HCT116 (cell line): ENCODE measurements at regions not wholly inside any gene's neighbourhood (a gene's known extent, or its start where the extent isn't known, plus 50 kb on each side); places are given as distances from the start of the nearest gene placed in this dataset.

Experiments used
- ATAC-seq: fragments of 200-7000 bp; cut with Tn5 transposase; 2 replicates; pipeline ENCODE4 v1.9.1; 2020; ENCODE audit warnings: mild to moderate bottlenecking, moderate library complexity
- BruUV-seq: library from RNA; stranded (reverse); fragments of 400-500 nt; replicated peaks from 2 replicates; lab custom pipeline; 2021; lab: Mats Ljungman, UMichigan
- CTCF ChIA-PET: fragments of 300-600 bp; sonication (Branson Sonifier 250); formaldehyde crosslinking; loops from one replicate; lab custom pipeline; 2021; ENCODE audit warnings: antibody characterized with exemption; lab: Charles Lee
- POLR2A ChIA-PET: fragments of 300-600, 350-600 bp; sonication (Branson Sonifier 250); formaldehyde crosslinking; loops from one replicate; lab custom pipeline; 2021; ENCODE audit warnings: antibody characterized with exemption; lab: Charles Lee
- RAD21 ChIA-PET, 2 experiments: fragments of 300-600 bp; sonication (Branson Sonifier 250); formaldehyde crosslinking; loops; one replicate each; lab custom pipeline; 2023; ENCODE audit warnings: low total read pairs in 2 of 2; ENCODE audit not compliant: uncharacterized antibody in 2 of 2, unreplicated experiment in 2 of 2, low non-redundant PET in 1 of 2; lab: Charles Lee
- DNase-seq: peaks from one replicate; pipeline ENCODE4 v3.0.0-alpha.2; 2010; ENCODE audit warnings: low read depth, low spot score
- H2AFZ ChIP-seq: fragments of 200-600 bp; shearing (Covaris generic), sonication (generic); 2 replicates; pipeline ENCODE4 v1.6.1; 2017; ENCODE audit warnings: low read depth, mixed run types, mixed read lengths, antibody characterized with exemption, low read length; ENCODE audit not compliant: poor library complexity, severe bottlenecking
- H3K27ac ChIP-seq: 2 replicates; pipeline ENCODE4 v1.5.1; 2012; ENCODE audit warnings: low read depth, low read length
- H3K27me3 ChIP-seq: fragments of 200-600 bp; sonication (generic); 2 replicates; pipeline ENCODE4 v1.6.1; 2016; ENCODE audit warnings: mixed run types, low read length, mixed read lengths; ENCODE audit not compliant: insufficient read depth
- H3K36me3 ChIP-seq, 2 experiments: fragments of 200-500 bp in 1 of 2; fragments of 200-600 bp in 1 of 2; sonication (Bioruptor generic) in 1 of 2; sonication (generic) in 1 of 2; 2 replicates each; pipeline versions ENCODE4 v1.5.1 to v1.6.1; 2014 to 2016; ENCODE audit warnings: low read length in 2 of 2, inconsistent platforms in 1 of 2, mixed read lengths in 1 of 2, mixed run types in 1 of 2; ENCODE audit not compliant: insufficient read depth in 2 of 2, control insufficient read depth in 1 of 2
- H3K4me1 ChIP-seq, 2 experiments: fragments of 200-600 bp in 1 of 2; sonication (generic) in 1 of 2; 2 replicates each; pipeline versions ENCODE4 v1.5.1 to v1.6.1; 2012 to 2017; ENCODE audit warnings: low read length in 2 of 2, inconsistent platforms in 1 of 2, mild to moderate bottlenecking in 1 of 2, mixed read lengths in 1 of 2, mixed run types in 1 of 2, moderate library complexity in 1 of 2; ENCODE audit not compliant: insufficient read depth in 2 of 2, control insufficient read depth in 1 of 2
- H3K4me2 ChIP-seq: fragments of 200-600 bp; sonication (generic); 2 replicates; pipeline ENCODE4 v1.6.1; 2017; ENCODE audit warnings: mixed run types, low read length, mixed read lengths
- H3K4me3 ChIP-seq, 2 experiments: fragments of 200-600 bp in 1 of 2; sonication (generic) in 1 of 2; replicated peaks in 1 of 2; 2 replicates each; pipeline ENCODE4 v1.5.1; 2011 to 2016; ENCODE audit warnings: low read length in 2 of 2, control low read depth in 1 of 2, low read depth in 1 of 2, mild to moderate bottlenecking in 1 of 2, mixed read lengths in 1 of 2, mixed run types in 1 of 2
- H3K79me2 ChIP-seq: fragments of 200-600 bp; sonication (generic); 2 replicates; pipeline ENCODE4 v1.6.1; 2017; ENCODE audit warnings: mild to moderate bottlenecking, mixed run types, low read length, moderate library complexity, mixed read lengths; ENCODE audit not compliant: insufficient read depth
- H3K9ac ChIP-seq: fragments of 200-600 bp; sonication (generic); 2 replicates; pipeline ENCODE4 v1.6.1; 2016; ENCODE audit warnings: low read length, mixed read lengths
- H3K9me2 ChIP-seq: fragments of 200-600 bp; sonication (generic), shearing (Covaris generic); 2 replicates; pipeline ENCODE4 v1.6.1; 2017; ENCODE audit warnings: mixed run types, mild to moderate bottlenecking, moderate library complexity; ENCODE audit not compliant: insufficient read depth
- H3K9me3 ChIP-seq, 2 experiments: fragments of 200-500 bp in 1 of 2; fragments of 200-600 bp in 1 of 2; sonication (Bioruptor generic) in 1 of 2; sonication (generic) in 1 of 2; 2 replicates each; pipeline ENCODE4 v1.6.1; 2014 to 2017; ENCODE audit warnings: low read length in 2 of 2, mixed read lengths in 2 of 2, inconsistent platforms in 1 of 2, low read depth in 1 of 2, mild to moderate bottlenecking in 1 of 2, mixed run types in 1 of 2, moderate library complexity in 1 of 2; ENCODE audit not compliant: control insufficient read depth in 1 of 2, insufficient read depth in 1 of 2
- H4K20me1 ChIP-seq: fragments of 200-600 bp; sonication (generic), shearing (Covaris generic); 2 replicates; pipeline ENCODE4 v1.6.1; 2017; ENCODE audit warnings: mixed run types, mild to moderate bottlenecking, moderate library complexity; ENCODE audit not compliant: insufficient read depth
- ATF3 ChIP-seq: IDR thresholded peaks from 2 replicates; pipeline ENCODE4 v1.6.1; 2012
- CEBPB ChIP-seq: IDR thresholded peaks from 2 replicates; pipeline ENCODE4 v1.6.1; 2012; ENCODE audit warnings: low read depth
- EGR1 ChIP-seq: IDR thresholded peaks from 2 replicates; pipeline ENCODE4 v1.6.1; 2012; ENCODE audit warnings: low read depth
- JUND ChIP-seq: IDR thresholded peaks from 2 replicates; pipeline ENCODE4 v1.6.1; 2012
- POLR2A ChIP-seq: IDR thresholded peaks from 2 replicates; pipeline ENCODE4 v1.7.0; 2011; ENCODE audit warnings: borderline replicate concordance; ENCODE audit not compliant: insufficient read depth, insufficient read length; ENCODE audit errors: extremely low read depth
- REST ChIP-seq: IDR thresholded peaks from 2 replicates; pipeline ENCODE4 v1.6.1; 2012; ENCODE audit warnings: low read depth
- SIN3A ChIP-seq: IDR thresholded peaks from 2 replicates; pipeline ENCODE4 v1.6.1; 2012; ENCODE audit warnings: low read depth
- YY1 ChIP-seq: IDR thresholded peaks from 2 replicates; pipeline ENCODE4 v1.6.1; 2011; ENCODE audit warnings: low read length, low read depth, moderate library complexity, mild to moderate bottlenecking; ENCODE audit not compliant: insufficient replicate concordance; ENCODE audit errors: extremely low read depth
- ZBTB33 ChIP-seq: IDR thresholded peaks from 2 replicates; pipeline ENCODE4 v1.6.1; 2011; ENCODE audit warnings: mild to moderate bottlenecking, low read length, moderate library complexity; ENCODE audit not compliant: insufficient replicate concordance; ENCODE audit errors: extremely low read depth
- ZFX ChIP-seq: fragments of 450-650 bp; IDR thresholded peaks from 2 replicates; pipeline ENCODE4 v1.6.1; 2017
- ZNF274 ChIP-seq: fragments of 200-500 bp; sonication (Bioruptor generic); IDR thresholded peaks from 2 replicates; pipeline ENCODE4 v1.6.1; 2014; ENCODE audit warnings: mild to moderate bottlenecking, low read depth, low read length, inconsistent platforms
- intact Hi-C: fragments of 100-400 bp; cut with micrococcal nuclease; formaldehyde crosslinking; loops from 2 replicates; pipeline ENCODE4 v1.10.0; 2022
- TF ChIP-seq, protein P1 (sequence below): IDR thresholded peaks from 2 replicates; pipeline ENCODE4 v1.6.1; 2012

GRCh38 chr2:102081606-102082005 is 60.9 kb upstream of the IL1R1 start:
- POLR2A ChIA-PET = no interaction called here
- Histone ChIP-seq H2AFZ (no peak overlapping the region), H3K4me1 (peaks cover 4 to 11% of the 10 kb centered on the region in 2 experiments; a peak in 3 of 4 replicates), H3K9me3 (no peaks in the 10 kb centered on the region), H3K27ac (no peak overlapping the region), H3K4me3 (no peak overlapping the region), H3K4me2 (no peak overlapping the region), H3K79me2 (no peaks in the 10 kb centered on the region), H4K20me1 (no peaks in the 10 kb centered on the region), H3K36me3 (no peaks in the 10 kb centered on the region), H3K27me3 (no peaks in the 10 kb centered on the region), H3K9me2 (no peaks in the 10 kb centered on the region), H3K9ac (no peak overlapping the region)
- intact Hi-C loops = no loop called here
- TF ChIP-seq REST (no peak), POLR2A (no peak), ZFX (no peak), SIN3A (no peak), CEBPB (no peak), ATF3 (no peak), ZBTB33 (no peak), YY1 (no peak), JUND (no peak), ZNF274 (no peak), EGR1 (no peak)
- TF ChIP-seq, protein P1, sequence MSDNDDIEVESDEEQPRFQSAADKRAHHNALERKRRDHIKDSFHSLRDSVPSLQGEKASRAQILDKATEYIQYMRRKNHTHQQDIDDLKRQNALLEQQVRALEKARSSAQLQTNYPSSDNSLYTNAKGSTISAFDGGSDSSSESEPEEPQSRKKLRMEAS = no peak
- BruUV-seq = no TSS peak
- DNase-seq (no peak), ATAC-seq (no peak)
- CTCF ChIA-PET = no interaction called here
- RAD21 ChIA-PET = no interaction called here
